NCI-H2107 treated with DMSO at 0.1 percent for 48 hours (cell line): ENCODE measurements at regions not wholly inside any gene's neighbourhood (a gene's known extent, or its start where the extent isn't known, plus 50 kb on each side); places are given as distances from the start of the nearest gene placed in this dataset.
"Not testable (repeated sequence)": the region's sequence is repeated elsewhere in the genome, so short reads cannot be mapped to it uniquely, and the experiment has no call there.

ENCODE experiments used
- DNase-seq: peaks from one replicate; lab custom pipeline; 2025; ENCODE audit not compliant: unreplicated experiment; lab: John Stamatoyannopoulos, UW

GRCh38 chr14:43123544-43123943, 1383.5 kb downstream of the FSCB start:
- DNase-seq = no peak

DNA sequence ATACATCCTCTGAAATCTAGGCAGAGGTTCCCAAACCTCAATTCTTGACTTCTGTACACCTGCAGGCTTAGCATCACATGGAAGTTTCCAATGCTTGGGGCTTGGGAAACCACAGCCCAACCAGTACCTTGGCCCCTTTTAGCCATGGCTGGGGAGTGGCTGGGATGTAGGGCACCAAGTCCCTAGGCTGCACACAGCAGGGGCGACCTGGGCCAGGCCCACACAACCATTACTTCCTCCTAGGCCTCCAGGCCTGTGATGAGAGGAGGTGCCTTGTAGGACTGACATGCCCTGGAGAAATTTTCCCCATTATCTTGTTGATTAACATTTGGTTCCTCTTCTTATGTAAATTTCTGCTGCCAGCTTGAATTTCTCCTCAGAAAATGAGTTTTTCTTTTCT, 1387.4 kb downstream of the FSCB start:
- no peak for DNase-seq

- DNase-seq = no peak
These were observed 1390.7 kb downstream of the FSCB start for GRCh38 chr14:43116341-43116740.

- DNase-seq = no peak
These were observed 1401.8 kb downstream of the FSCB start for GRCh38 chr14:43105305-43105704.

DNA sequence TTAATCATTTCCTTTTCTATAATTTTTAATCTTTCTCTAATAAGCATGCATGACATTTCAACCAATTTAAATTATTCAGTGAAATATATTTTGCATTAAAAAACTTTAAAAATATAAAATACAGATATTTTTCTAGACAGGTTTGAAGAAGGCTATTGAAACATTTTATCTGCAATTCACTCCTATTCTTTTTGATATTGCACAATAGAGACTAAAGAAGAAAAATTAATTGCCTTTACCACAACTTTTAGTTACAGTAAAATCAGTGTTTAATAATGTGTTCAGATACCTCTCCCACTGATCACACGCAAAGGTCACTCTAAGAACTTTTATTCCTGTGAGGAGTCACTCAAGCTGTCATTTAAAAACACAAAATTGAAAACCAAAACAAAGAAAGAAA, 1416.7 kb downstream of the FSCB start:
- no peak for DNase-seq

DNA sequence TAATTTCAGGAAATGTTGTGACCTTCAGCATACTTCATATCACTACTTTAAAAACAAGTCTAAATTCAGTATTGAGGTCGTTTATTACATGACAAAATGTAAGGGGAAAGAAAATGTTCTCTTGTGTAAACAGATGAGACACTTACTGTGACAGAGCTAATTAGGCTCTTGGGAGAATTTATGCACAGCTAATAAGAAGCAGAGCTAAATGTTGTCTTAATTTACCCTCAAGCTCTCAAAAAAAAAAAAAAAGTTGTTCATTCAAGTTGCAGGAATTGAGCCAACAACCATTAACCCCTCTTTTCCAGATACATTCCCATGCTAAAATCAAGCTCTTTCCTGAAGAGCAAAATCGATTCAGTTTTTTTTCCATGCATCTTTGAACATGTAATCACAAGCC, 1419.4 kb downstream of the FSCB start:
- no peak for DNase-seq

GRCh38 chr14:43085819-43086218, 1421.3 kb downstream of the FSCB start:
- DNase-seq = no peak

GRCh38 chr14:43067372-43067771, 1439.7 kb downstream of the FSCB start:
- not testable (repeated sequence) for DNase-seq

DNA sequence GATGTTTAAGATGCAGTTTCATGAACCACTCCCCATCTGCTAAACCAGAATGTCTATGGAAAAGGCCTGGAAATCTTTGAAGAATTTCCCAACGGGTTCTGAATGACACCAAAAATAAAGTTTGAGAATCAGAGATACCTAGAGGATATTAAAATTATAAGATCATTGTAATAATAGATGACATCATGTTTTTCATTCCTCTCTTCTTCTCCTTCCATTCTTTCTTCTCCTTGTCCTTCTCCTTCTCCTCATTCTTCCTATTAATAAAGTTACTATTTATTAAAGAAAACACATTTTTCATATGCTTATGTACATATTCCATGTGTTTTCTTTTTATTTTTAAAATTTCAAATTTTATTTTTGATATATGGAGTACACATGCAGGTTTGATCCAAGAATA, 1449.4 kb downstream of the LRFN5 start:
- no peak for DNase-seq

DNA sequence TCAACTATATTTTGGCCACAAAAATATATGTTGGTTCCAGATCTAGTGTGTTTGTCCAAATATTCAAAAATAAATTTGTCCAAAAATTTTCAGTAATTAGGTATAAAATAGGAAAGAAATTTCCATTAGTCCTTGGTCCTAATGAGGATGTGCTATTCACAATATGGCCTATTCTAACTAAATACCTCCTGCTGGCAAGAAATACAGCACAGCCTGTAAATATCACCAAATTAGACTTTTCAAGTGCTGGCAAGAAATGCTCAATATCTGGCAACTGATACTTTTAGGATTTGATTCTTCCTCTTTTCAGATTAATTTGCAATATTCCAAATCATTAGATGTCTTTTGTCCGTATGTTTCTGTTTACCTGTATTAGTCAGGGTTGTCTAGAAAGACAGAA, 1446.2 kb downstream of the LRFN5 start:
- DNase-seq = no peak

GRCh38 chr14:43043850-43044249, 1437.2 kb downstream of the LRFN5 start:
- DNase-seq = no peak

DNA sequence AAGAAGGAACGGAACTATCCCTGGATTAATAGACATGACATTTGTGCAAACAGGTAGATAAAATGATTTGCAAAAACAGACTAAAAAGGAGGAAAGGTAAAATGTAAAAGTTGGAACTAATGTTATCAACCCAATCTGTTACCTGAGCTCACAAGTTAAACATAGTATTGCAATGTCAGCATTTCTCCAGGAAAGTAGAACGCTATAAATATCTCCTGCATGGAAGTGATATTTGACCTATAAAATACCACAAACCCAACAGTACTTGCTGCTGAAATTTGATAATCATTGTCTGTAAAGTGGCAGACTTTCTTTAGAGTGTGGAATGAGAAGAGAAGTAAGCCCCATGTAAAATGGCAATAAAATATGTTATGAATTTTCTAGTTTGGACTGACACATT, 1435.7 kb downstream of the LRFN5 start:
- peak; percentile 80 for DNase-seq

DNA sequence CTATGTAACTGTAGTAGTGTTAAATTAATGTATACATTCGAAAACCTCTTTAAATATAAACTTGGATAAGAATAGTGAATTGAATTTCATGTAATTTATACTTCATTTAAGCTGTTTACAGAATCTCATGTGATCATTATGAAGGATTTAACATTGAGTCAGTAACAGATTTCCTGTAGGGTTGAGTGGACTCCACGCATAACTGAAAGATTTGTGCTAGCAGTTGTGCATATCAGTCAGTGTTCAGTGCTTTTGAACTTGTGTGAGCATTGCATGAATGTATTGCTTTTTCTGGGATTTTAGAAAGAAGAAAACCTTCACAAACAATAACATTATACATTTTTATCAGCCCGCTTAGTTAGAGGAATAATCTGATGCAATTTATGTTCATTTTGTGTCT, 1435.3 kb downstream of the LRFN5 start:
- no peak for DNase-seq

DNA sequence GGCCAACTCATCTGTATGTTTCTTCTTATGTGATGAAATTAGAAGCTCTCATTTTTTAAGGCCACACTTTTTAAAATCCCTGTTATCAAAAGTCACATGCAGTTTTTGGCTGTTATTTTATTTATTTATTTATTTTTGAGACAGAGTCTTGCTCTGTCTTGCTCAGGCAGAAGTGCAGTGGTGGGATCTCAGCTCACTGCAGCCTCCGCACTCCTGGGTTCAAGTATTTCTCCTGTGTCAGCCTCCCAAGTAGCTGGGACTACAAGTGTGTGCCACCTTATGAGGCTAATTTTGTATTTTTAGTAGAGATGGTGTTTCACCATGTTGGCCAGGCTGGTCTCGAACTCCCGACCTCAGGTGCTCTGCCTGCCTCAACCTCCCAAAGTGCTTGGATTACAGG, 1434.5 kb downstream of the LRFN5 start:
- no peak for DNase-seq

GRCh38 chr14:43039881-43040280, 1433.2 kb downstream of the LRFN5 start:
- DNase-seq = no peak

DNA sequence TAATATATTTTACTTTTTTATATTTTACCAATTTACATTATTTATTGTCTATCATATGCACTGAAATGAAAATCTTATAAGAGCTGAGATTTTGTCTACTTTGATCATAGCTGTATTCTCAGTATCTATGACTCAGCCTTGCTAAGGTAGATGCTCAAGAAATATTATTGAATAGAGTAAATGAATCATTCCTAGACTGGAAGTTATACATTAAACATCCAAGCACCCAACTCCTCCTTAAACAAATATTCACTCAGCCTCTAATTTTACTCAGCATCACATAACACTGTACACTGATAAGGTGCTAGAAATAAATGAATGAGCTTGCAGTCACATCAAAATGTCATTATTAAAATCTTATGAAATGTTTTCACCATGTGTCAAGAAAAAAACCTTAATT, 1424.9 kb downstream of the LRFN5 start:
- DNase-seq = no peak

- no peak for DNase-seq
These were observed 1415.6 kb downstream of the LRFN5 start for GRCh38 chr14:43022094-43022800.

- DNase-seq = no peak
These were observed 1413.2 kb downstream of the LRFN5 start for GRCh38 chr14:43019826-43020225.

- DNase-seq = no peak
These were observed 1407.7 kb downstream of the LRFN5 start for GRCh38 chr14:43014338-43014737.

DNA sequence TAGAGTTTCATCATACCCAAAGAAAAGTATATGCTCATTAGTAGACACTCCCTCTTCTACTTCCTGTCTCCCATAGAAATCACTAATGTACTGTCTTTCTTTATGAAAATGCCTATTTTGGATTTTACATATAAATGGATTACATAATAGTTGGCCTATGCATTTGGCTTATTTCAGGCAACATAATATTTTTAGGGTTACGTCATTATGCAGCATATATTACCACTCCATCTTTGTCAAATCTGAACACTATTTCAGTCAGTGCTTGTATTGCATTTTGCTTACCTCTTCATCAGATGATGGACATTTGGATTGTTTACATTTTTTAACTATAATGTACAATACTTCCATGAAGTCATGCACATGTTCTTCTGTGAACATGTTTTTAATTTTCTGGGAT, 1406.1 kb downstream of the LRFN5 start:
- DNase-seq = no peak

- DNase-seq = no peak
These were observed 1399.1 kb downstream of the LRFN5 start for GRCh38 chr14:43005807-43006206.

DNA sequence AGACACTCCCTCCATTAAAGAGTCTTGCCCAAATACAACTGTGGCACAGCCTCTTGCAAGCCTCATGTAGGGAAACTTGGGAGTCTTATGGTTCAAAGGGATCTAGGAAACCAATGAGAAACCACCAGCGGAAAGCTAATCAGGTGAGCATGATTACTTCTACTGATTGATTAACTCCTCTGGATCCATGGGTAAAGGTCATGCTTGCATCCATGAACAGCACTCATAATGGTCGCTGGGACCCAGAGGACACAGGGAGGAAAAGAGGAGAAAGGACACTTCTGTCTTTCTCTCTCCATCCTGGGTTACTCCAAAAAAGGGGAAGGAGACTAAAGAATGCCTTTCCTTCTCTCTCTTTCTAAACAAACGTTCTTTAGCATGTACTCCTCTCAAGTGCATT, 1397.2 kb downstream of the LRFN5 start:
- no peak for DNase-seq

DNA sequence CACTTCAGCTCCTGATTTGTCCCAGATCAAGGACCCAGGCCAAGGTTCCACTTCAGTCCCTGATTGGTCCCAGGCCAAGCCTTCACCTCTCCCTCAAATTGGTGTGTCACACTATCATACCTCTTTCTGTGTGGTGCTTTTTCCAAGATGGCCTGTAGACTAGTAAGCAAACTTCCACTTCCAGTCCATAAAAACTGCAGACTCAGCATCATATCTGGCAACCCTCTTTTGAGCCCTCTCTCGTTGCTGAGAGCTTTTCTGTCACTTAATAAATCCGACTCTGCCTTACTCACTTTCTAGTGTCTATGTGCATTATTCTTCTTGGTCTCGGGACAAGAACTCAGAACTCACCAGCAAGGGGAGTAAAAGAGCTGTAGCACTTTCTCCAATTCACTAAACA, 1395.1 kb downstream of the LRFN5 start:
- DNase-seq = no peak
